SIG-M5 treated with dmso at 0.1 percent for 504 hours (cell line): ENCODE measurements at regions not wholly inside any gene's neighbourhood (a gene's known extent, or its start where the extent isn't known, plus 50 kb on each side); places are given as distances from the start of the nearest gene placed in this dataset.
A peak's percentile ranks its signal among the peaks of the same experiment; 100 is the strongest.
"Not testable (repeated sequence)": the region's sequence is repeated elsewhere in the genome, so short reads cannot be mapped to it uniquely, and the experiment has no call there.

Experiments
- DNase-seq: peaks from one replicate; lab custom pipeline; 2025; ENCODE audit not compliant: unreplicated experiment; lab: John Stamatoyannopoulos, UW

DNA sequence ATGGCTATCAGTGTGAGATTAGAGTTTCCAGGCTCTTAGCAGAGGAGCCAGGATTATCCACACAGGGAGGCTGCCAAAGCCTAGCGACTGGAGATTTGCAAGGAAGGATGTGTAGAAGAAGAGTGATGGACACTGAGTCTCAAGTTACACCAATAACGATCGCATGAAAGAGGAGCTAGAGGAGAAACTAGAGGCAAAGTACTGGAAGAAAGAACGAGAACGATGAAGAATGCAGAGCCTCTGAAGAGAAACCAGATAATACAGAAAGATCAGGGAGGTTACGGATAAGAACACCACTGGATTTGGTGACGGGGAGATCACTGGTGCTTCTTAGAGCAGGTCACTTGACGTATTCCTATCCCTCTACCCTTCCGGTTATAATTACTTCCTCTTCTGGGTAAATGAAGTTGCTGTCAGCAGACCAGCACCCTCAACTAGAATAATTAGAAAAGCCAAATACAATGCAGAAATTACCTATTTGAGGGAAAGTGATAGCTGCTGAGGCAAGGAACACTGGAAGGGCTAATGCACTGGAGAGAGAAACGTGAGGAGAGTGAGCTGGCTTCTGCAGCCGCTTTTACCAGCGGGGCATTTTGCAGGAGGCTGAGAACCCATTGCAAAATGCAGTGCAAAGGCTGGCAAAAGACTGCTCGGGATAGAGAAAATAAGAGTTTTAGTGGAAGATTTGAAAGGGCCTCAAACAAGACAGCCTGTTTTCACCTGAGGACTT, 93.1 kb upstream of the HIF1A start:
- DNase-seq: peak; percentile 17

DNA sequence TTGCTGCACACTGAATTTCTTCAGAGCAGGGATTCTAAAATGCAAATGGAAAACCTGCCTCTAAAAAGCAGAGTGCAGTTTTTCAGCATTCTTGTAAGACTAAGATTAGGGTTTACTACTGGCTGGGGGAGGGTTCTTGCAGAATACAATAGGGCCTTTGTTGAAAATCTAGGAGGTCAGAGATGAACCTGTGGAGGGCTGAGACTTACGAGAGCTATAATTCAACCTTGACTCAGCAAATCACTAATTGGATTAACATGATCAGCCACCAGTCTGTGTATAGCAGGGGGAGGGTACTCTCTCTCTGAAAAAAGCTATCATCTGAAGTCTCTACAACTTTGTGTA, 92.6 kb upstream of the HIF1A start:
- DNase-seq: no peak

DNA sequence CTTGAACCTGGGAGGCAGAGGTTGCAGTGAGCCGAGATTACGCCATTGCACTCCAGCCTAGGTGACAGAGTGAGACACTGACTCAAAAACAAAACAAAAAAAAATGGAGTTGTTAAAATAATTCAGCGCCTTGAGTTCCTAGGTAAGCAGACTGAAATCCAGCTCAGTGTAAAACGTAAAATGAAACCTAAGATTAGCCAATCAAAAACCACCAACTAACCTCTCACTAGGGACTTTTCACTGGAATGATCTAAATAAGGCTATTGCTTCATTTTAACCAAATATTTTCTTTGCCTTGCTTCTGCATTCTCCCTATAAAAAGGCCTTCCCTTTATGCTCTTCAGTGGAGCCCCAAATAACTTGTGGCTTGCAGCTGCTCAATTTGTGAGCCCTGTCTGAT, 91.6 kb upstream of the HIF1A start:
- peak; percentile 83 for DNase-seq

DNA sequence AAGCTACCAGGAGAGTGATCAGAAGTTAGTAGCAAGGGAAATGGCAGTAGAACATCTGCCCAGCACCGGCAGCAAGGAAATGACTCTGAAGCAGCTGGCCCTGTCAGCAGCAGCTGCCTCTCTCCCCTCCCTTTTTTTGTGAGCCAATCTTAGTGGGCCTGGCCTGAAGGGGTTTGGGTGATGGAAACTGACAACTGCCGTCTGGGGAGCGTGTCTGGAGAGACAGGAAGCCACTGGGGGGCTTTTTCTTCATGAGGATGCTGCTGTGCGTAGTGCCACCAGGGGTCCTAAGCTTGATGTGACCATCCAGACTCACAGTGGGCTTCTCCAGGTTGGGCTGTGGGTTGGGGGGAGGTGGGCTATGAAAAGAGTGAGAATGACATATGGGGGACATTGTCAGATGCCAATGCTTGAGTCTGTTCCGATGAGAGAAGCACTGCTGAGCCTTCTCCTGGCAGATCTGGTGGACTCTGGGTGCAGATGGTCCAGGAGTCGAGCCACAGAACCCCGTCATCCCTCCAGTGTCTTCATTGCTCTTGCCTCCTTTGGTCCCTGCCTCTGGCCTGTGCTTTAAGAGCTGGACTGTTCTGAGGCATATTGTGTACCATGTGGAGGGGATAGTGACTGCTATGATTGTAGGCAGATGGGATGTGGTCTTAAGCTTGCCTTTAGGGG, 87.6 kb upstream of the HIF1A start:
- no peak for DNase-seq

DNA sequence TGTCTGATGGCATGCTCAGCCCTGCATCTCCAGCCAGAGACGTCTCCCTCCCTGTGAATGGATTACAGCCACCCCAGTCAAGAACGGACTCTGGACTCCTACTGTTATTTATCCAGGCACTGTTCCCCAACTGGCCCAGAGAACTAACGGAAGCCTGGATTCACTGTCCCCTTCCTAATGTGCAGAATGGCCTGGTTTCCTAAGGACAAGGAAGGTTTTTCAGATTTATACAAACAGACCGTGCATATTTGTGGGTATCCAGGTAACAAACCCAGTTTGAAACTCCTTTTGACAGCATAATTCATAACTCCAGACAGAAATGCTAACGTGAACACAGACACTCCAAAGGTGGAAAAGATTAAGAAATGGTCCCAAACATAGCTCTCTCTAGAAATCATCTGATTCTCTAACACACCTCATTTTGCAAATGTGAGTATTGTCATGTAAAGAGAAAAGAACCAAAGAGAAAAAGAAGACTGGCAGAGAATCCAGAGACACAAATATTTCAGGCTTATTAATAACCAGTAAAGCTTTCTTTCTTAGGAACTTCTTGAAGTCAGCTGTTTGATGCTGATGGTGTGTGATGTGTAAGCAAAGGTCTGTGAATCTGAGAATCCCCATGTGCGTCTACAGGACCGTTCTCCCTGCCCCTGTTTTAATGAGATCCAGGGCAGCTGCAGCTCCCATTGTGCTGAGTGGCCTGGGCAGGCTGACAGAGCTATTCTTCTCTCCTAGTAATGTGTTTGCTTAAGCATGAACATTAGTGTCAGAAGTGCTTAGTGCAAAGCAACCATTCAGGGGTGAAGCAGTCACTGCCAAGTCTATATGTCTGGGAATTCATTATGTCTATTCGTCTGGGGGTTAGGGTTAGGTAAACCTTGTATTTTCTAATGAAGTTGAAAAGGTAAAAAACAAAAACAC, 86.8 kb upstream of the HIF1A start:
- no peak for DNase-seq

DNA sequence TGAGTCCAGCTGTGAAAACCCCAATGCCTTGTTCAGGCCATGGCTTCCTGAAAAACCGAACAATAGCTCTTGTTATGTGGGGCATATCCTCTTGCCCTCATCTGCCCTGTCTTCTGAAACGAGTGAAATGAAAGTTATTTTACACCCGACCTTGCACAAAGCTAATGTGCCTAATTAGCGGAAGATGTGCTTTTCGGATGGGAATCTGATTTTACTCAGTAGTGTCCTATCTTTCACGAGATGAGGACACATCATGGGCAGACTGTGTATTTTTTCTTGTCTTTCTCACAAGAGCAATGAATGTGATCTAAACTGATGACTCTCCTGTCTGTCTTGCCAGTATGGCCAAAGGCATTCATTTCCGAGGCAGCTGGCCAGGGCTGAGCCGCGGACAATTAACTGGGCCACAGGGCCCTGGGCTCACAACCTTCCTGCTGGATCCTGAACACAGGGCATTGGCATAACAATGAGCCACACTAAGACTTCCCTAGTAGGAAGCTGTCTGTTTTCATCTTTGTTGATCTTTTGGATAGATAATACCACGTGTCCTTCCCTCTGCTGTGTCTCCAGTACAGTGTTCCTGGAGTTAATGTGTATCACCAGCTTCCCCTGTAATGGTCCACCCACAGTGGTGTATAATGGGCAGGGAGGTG, 86.0 kb upstream of the HIF1A start:
- no peak for DNase-seq

DNA sequence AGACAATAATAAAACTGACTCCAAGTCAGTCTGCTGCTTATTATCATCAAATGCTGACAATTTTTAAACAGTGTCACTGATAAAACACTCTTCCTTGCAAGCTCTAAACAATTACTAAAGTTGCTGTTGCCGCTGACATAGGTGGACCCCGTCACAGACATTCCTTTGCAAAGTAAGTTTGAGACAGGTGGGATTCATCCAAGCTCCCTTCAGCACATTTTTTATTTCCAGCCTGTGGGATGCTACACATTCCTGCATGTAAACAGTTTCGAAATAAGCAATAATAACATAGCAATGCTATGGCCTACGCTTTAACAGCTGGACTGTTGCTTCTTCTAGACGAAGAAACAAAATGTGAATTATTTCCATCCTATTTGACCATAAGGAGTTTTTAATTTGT, 85.4 kb upstream of the HIF1A start:
- no peak for DNase-seq

DNA sequence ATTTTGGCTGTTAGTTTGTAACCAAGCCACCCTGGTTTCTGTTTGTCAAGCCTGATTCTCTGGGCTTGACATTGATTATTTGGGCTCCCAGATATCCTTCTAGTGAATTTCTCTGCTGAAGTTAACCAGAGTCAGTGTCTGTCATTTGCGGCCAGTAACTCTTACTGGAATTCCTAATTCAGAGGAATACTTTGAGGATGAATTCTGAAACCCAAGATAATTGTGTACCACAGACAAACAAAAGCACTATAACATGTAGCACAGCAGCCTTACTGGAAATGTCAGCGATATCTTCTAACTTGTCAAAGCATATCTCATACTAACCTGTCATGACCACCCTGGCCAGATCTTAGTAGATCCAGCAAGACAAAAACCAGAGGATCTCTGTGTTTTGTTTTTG, 84.4 kb upstream of the HIF1A start:
- no peak for DNase-seq

DNA sequence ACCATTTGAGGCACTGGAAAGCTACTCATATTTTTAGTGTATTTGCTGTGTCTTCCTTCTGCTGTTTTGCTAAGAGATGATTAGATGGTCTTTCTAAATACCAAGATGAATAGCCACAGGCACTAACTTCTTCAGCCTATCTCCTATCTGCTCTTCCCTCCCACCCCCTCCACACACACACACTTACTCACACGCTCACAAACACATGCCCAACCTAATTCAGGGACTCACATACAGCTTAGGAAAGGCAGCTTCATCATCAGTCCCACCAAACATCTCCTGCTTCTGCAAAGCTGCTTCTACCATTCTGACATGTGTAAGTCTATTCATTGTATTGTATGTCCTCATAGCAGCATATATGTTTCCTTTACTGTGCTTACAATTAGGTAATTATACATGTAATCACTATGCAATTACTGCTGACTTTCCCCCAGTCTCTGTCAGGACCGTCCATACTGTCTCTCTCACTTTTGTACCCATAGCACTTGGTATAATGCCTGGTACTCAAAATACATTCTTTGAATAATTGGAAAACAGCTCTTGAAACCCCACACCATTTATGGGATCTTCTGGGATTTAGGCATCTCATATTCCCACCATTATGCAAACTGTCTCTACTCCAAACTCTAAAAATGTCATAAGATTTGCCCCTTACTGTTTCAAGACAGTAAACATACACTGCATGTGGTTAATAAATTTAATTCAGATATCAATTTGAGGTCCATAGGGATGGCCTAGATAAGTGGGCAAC, 83.3 kb upstream of the HIF1A start:
- no peak for DNase-seq

DNA sequence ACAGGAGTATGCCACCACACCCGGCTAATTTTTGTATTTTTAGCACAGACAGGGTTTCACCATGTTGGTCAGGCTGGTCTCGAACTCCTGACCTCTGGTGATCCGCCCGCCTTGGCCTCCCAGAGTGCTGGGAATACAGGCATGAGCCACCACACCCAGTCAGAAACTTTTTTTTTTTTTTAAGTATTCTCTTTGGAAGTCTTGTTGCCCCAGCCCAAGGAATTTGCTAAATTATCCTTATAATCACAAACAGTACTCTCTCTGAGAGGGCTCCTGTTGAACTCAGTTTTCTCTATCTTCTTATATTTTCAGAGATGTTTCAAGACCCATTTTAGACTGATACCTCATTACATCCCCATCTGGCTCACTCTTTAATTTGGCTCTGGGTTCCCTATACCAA, 82.3 kb upstream of the HIF1A start:
- not testable (repeated sequence) for DNase-seq

DNA sequence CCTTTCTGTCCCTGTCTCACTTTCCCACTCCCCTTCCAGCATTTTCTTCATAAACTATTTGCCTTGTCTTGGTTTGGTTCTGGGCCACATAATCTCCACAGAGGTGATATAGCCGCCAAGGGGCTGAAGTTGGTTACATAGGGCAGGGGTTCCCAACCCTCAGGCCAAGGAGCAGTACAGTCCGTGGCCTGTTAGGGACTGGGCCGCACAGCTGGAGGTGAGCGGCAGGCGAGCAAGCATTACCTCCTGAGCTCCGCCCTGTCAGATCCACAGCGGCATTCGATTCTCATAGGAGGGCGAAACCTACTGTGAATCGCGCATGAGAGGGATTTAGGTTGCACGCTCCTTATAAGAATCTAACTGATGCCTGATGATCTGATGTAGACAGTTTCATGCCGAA, 80.6 kb upstream of the HIF1A start:
- DNase-seq: no peak

DNA sequence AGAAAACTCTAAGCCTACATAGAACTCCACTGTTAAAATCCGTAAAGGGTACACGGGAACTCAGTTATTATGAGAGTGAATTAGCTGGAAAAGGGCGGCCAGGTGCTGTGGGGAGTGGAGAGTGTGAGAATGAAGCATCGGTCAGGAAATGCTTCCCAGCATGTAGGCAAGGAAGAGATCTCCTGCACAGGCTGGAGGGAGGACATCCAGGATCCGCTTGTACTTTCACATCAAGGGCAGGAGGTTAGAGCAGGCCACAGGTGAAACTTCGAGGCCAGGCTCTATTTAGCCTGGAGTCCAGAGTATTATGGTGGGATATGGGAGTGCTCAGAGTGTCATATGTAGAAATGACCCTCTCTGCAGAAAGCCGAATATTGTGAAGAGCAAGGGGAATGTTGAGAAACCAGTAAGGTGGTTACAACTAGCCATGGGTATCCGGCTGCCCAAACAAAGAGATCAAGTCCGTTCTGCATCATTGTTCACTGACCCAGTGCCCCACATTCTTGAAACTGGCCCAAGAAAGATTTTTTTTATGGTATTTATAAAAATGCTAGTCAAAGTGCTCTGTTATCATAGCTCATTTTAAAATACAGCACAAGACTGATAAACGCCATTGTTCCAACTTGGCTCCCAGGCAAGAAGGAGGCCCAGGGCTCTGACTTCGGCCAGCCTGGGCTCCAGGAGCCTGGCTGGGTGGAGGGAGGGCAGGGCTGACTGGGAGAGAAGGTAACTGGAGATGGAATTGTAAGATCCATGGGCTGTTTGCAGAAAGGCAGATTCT, 79.4 kb upstream of the HIF1A start:
- no peak for DNase-seq

DNA sequence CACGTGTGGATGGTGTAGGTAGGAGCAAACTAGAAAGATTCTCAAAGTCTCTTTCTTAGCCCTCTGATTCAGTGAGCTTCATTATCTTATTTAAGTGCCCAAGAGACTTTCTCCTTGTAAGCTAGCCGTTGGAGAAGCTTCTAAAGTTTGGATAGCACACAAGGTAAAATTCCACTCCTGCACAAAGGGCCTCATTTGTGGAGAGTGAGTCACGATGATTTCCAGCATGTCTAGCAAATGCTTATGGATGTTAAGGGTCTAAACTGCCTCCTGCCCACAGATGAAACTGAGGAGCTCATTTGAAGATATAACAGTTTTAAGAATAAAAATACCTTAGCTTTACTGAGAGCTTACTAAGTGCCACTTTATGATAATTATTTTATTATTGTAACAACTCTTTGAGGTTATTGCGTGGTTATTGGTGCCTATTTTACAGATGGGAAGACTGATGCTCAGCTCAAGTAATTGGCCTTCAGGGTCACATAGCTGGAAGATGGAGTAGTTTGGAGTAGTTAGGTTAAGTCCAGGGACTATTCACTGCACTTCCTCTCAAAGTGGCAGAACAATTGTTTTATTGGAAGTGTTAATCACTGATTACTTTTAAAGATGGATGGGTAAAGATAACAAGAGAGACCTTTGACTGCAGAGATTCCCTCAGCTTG, 78.7 kb upstream of the HIF1A start:
- DNase-seq: no peak

DNA sequence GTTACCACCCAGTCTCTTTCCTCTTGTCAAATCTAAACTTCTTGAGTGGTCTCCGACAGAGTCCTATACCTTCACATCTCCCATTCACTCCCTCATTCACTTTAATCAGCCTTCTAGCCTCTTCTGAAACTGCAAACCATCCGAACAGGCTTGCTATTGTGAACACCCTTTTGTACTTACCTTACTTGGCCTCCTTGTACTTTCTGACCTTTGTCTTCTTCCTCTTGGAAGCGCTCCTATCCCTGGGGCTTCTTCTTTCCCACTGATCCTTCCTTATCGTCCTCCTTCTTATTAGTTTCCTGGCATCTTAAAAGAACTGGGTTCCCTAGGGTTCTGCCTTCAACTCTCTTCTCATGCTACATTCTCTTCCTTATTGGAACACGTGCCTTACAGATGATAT, 76.9 kb upstream of the HIF1A start:
- DNase-seq: no peak

DNA sequence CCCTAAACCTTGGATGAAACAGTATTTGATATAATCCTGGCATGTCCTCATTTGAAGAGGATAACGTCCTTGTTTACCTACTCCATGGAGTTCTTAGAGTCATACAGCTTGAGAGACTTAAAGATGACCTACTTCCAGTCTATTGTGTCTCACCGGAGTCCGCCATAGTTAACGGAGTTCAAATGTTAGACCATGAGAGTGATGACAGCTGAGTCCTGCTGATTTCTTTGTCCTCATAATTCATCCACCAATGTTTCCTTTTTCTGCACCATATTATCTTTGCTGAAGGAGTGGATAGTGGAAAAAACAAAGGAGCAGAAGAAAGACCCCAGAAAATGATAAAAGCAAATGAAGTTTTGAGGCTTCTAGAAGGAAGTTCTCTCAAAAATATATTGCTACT, 75.8 kb upstream of the HIF1A start:
- DNase-seq: no peak

DNA sequence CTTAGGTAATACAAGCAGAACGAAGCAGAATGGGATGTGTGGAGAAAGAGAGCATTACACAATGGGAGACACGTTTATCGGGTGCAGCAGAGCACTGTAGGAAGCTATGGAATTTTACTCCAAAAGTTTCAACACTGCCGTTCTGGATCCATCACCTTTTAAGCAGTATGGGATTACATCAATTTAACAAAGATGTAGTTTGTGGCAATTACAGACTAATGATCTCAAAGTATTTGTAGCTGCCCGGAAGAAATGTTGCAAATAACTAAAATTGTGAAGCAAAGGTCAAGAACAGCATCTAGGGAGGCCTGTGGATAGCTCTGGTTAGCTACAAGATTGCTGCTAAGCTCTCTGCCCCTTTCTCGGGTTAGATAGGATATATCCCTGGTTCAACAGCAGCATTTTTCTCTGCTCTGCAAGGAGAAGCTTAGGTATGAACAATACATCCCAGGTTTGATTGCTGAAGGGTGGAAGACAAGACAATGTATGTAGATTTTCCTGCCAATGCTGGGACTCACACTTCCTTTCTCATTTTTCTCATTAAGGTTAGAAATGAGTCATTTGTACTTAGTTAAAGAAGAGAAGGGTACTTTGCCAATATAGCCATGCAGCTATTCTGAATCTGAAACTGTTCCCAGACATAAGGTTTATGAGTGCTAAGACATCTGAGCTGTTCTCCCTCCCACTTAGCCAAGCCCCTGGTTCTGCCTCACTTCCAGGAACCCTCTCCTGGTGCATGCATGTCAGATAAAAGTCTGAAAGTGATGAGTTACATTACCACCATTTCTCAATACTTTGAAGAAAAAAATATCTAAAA, 75.0 kb upstream of the HIF1A start:
- no peak for DNase-seq

DNA sequence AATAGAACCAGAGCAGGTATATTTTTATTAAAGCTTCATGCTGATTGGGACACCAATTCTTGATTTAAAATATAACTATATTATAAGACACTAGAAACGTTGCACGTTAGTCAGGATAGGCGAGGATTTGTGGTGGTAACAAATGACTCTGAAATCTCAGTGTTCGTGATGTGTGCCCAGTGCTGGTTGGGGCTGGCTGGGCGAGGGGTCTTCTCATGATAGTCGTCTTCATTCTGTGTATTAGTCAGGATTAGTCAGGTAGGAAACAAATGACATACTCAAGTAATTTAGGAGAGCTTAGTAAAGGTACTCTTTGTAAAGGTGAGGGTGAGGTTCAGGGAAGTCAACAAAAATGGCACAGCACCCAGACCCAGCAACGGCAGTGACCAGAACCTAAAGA, 73.9 kb upstream of the HIF1A start:
- DNase-seq: no peak

DNA sequence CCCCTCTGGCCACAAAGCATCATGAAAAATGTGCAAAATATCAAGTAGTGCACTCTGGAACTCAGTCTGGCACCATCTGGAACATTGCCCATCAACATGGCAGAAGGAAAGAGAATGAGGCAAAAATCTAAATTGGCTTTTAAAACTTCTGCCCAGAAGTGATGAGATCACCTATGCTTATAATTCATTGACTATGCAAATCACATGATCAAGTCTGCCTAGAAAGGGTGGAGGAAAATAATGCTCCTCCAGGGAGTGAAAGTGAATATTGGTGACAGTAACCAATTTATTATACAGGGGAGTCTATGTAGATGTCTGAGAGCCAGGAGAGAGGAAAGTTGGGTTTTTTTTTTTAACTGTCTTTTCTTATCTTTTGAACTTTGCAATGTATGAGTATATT, 73.3 kb upstream of the HIF1A start:
- DNase-seq: no peak

DNA sequence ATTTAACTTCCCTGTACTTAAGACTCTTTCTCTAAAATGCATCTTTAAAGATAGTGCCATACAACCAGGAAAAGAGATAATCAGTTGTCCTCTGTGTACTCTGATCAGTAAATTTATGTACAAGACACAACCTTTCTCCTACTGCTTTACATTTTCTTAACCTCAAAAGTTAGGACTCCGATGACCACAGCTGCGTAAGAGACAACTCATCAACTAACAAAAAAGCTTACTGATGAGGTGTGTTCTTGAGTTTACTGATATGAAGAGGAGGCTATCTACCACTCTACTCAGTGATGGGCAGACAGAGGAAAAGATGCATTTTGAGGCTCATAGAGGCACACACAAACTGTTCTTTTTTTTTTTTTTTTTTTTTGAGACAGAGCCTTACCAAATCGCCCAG, 71.4 kb upstream of the HIF1A start:
- DNase-seq: no peak
